Left ventricle myocardium inferior (tissue), 1 donor: ENCODE measurements at regions not wholly inside any gene's neighbourhood (a gene's known extent, or its start where the extent isn't known, plus 50 kb on each side); places are given as distances from the start of the nearest gene placed in this dataset.

Experiments
- DNase-seq: peaks from one replicate; pipeline ENCODE4 v3.0.0-alpha.2; 2020
- H3K27ac ChIP-seq: fragments of 200-600 bp; replicated peaks from 2 replicates; pipeline ENCODE4 v1.8.0; 2021
- H3K27me3 ChIP-seq: fragments of 200-600 bp; 2 replicates; pipeline ENCODE4 v1.8.0; 2021; ENCODE audit warnings: low read depth
- H3K36me3 ChIP-seq: fragments of 200-600 bp; 2 replicates; pipeline ENCODE4 v1.8.0; 2021
- H3K4me1 ChIP-seq: fragments of 200-600 bp; 2 replicates; pipeline ENCODE4 v1.8.0; 2021
- H3K4me3 ChIP-seq: fragments of 200-600 bp; 2 replicates; pipeline ENCODE4 v1.8.0; 2021; ENCODE audit warnings: mild to moderate bottlenecking, moderate library complexity
- H3K9me3 ChIP-seq: fragments of 200-600 bp; replicated peaks from 2 replicates; pipeline ENCODE4 v1.8.0; 2021
- CTCF ChIP-seq: fragments of 200-600 bp; IDR thresholded peaks from 2 replicates; pipeline ENCODE4 v1.8.0; 2021; ENCODE audit warnings: antibody characterized with exemption, mild to moderate bottlenecking, borderline replicate concordance
- intact Hi-C: fragments of 100-400 bp; cut with micrococcal nuclease; formaldehyde crosslinking; loops from one replicate; pipeline ENCODE4 v1.11.0; 2022
- donor health status: DM: no; HTN: yes; CAD: no; lungs with severe emphysema.

- DNase-seq: no peak
- H3K4me1 ChIP-seq: peaks cover 8% of the 10 kb centered on the region
- H3K36me3 ChIP-seq: no peaks in the 10 kb centered on the region
- no peak overlapping the region for H3K4me3 ChIP-seq
- TF ChIP-seq CTCF: no peak
- H3K27ac ChIP-seq: no peak overlapping the region
- no peaks in the 10 kb centered on the region for H3K27me3 ChIP-seq
- intact Hi-C loops: no loop called here
- no peaks in the 10 kb centered on the region for H3K9me3 ChIP-seq
Measured at GRCh38 chr5:68139611-68140441, 75.7 kb upstream of the PIK3R1 start.

GRCh38 chr5:68137511-68138140 lies 77.9 kb upstream of the PIK3R1 start:
- H3K36me3 ChIP-seq: no peaks in the 10 kb centered on the region
- intact Hi-C loops: no loop called here
- H3K9me3 ChIP-seq: no peaks in the 10 kb centered on the region
- H3K4me3 ChIP-seq: no peak overlapping the region
- TF ChIP-seq CTCF: no peak
- H3K27ac ChIP-seq: peak overlapping the region; percentile 41
- peaks cover 8% of the 10 kb centered on the region for H3K4me1 ChIP-seq
- H3K27me3 ChIP-seq: no peaks in the 10 kb centered on the region
- DNase-seq: no peak

- no peak for TF ChIP-seq CTCF
- Histone ChIP-seq H3K4me1 (peaks cover 8% of the 10 kb centered on the region), H3K9me3 (no peaks in the 10 kb centered on the region), H3K27ac (no peak overlapping the region), H3K4me3 (no peak overlapping the region), H3K27me3 (no peaks in the 10 kb centered on the region), H3K36me3 (no peaks in the 10 kb centered on the region)
- DNase-seq: no peak
- intact Hi-C loops: no loop called here
Measured at GRCh38 chr5:68134669-68135313, 80.8 kb upstream of the PIK3R1 start.

- no peak for TF ChIP-seq CTCF
- Histone ChIP-seq H3K4me3 (no peak overlapping the region), H3K9me3 (no peaks in the 10 kb centered on the region), H3K27me3 (no peaks in the 10 kb centered on the region), H3K36me3 (no peaks in the 10 kb centered on the region), H3K27ac (no peak overlapping the region), H3K4me1 (peaks cover 8% of the 10 kb centered on the region)
- no peak for DNase-seq
- intact Hi-C loops: no loop called here
Measured at GRCh38 chr5:68134033-68134668, 81.4 kb upstream of the PIK3R1 start.

- Histone ChIP-seq H3K9me3 (no peaks in the 10 kb centered on the region), H3K4me1 (no peaks in the 10 kb centered on the region), H3K36me3 (no peaks in the 10 kb centered on the region), H3K27ac (no peak overlapping the region), H3K4me3 (no peak overlapping the region), H3K27me3 (no peaks in the 10 kb centered on the region)
- intact Hi-C loops: no loop called here
- TF ChIP-seq CTCF: no peak
- no peak for DNase-seq
Measured at GRCh38 chr5:68130253-68130652, 85.3 kb upstream of the PIK3R1 start.
